Mesothelial cell of epicardium (in vitro differentiated cells): ENCODE measurements at regions not wholly inside any gene's neighbourhood (a gene's known extent, or its start where the extent isn't known, plus 50 kb on each side); places are given as distances from the start of the nearest gene placed in this dataset.

Experiments
- DNase-seq, 2 experiments: peaks; one replicate each; pipeline ENCODE4 v3.0.0; 2021; ENCODE audit warnings: low spot score in 2 of 2; ENCODE audit not compliant: unreplicated experiment in 2 of 2
- H3K27ac Mint-ChIP-seq: 2 replicates; pipeline ENCODE4 v1.8.0; 2021; ENCODE audit warnings: mixed read lengths
- H3K27me3 Mint-ChIP-seq: 2 replicates; pipeline ENCODE4 v1.8.0; 2021; ENCODE audit warnings: low read depth, mixed read lengths
- H3K36me3 Mint-ChIP-seq: 2 replicates; pipeline ENCODE4 v1.8.0; 2021; ENCODE audit warnings: mixed read lengths
- H3K4me1 Mint-ChIP-seq: 2 replicates; pipeline ENCODE4 v1.8.0; 2021; ENCODE audit warnings: mixed read lengths
- H3K4me3 Mint-ChIP-seq: 2 replicates; pipeline ENCODE4 v1.8.0; 2021; ENCODE audit warnings: mild to moderate bottlenecking, moderate library complexity, mixed read lengths
- H3K9me3 Mint-ChIP-seq: 2 replicates; pipeline ENCODE4 v1.8.0; 2021; ENCODE audit warnings: mixed read lengths
- TF ChIP-seq, protein P1 (sequence below): fragments of 200-600 bp; sonication (generic); IDR thresholded peaks from one replicate; pipeline ENCODE4 v1.5.0; 2021; ENCODE audit warnings: antibody characterized with exemption; ENCODE audit not compliant: unreplicated experiment

DNA sequence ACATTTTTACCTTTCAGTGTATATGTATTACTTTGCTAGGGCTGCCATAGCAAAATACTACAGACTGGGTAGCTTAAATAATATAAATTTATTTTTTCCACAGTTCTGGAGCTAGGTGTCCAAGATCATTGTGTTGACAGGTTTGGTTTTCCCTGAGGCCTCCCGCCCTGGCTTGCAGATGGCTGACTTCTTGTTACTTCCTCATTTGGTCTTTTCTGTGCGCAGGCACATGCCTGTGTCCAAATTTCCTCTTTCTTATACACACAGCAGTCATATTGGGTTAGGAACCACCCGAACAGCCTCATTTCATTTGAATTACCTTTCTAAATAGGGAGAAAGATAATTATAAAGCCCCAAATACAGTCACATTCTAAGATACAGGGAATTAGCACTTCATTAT, 521.6 kb upstream of the SORCS1 start:
- TF ChIP-seq, protein P1, sequence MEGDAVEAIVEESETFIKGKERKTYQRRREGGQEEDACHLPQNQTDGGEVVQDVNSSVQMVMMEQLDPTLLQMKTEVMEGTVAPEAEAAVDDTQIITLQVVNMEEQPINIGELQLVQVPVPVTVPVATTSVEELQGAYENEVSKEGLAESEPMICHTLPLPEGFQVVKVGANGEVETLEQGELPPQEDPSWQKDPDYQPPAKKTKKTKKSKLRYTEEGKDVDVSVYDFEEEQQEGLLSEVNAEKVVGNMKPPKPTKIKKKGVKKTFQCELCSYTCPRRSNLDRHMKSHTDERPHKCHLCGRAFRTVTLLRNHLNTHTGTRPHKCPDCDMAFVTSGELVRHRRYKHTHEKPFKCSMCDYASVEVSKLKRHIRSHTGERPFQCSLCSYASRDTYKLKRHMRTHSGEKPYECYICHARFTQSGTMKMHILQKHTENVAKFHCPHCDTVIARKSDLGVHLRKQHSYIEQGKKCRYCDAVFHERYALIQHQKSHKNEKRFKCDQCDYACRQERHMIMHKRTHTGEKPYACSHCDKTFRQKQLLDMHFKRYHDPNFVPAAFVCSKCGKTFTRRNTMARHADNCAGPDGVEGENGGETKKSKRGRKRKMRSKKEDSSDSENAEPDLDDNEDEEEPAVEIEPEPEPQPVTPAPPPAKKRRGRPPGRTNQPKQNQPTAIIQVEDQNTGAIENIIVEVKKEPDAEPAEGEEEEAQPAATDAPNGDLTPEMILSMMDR = no peak
- H3K4me3 Mint-ChIP-seq = no peak overlapping the region
- H3K27ac Mint-ChIP-seq = no peak overlapping the region

DNA sequence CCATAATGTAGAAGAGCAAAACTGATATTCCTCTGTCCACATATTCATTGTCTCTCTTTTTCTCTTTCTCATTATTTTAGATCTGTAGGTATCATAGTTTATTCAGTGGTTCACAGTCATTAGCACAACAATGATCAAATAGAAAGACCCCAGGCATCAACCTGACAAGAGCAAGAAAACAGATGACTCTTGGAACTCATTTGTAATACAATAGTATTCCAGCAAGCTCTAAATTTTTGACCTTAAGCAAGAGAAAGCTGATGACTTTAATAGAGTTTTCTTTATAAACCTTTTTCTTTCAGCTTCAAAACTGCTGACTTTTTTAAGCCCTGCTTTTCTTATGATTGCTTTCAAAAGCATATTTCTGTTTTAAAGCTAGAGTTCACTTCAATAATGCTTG, 507.5 kb upstream of the SORCS1 start:
- no peaks in the 10 kb centered on the region for H3K4me1 Mint-ChIP-seq
- H3K36me3 Mint-ChIP-seq = no peaks in the 10 kb centered on the region
- H3K9me3 Mint-ChIP-seq = no peaks in the 10 kb centered on the region
- TF ChIP-seq, protein P1 = no peak
- no peak for DNase-seq
- H3K4me3 Mint-ChIP-seq = no peak overlapping the region
- peaks cover 3% of the 10 kb centered on the region for H3K27me3 Mint-ChIP-seq
- no peak overlapping the region for H3K27ac Mint-ChIP-seq

More for the DNA sequence above, 521.6 kb upstream of the SORCS1 start:
- Mint-ChIP-seq H3K4me1 (peaks cover 2% of the 10 kb centered on the region), H3K27me3 (no peaks in the 10 kb centered on the region), H3K36me3 (no peaks in the 10 kb centered on the region), H3K9me3 (no peaks in the 10 kb centered on the region)
- no peak for DNase-seq

DNA sequence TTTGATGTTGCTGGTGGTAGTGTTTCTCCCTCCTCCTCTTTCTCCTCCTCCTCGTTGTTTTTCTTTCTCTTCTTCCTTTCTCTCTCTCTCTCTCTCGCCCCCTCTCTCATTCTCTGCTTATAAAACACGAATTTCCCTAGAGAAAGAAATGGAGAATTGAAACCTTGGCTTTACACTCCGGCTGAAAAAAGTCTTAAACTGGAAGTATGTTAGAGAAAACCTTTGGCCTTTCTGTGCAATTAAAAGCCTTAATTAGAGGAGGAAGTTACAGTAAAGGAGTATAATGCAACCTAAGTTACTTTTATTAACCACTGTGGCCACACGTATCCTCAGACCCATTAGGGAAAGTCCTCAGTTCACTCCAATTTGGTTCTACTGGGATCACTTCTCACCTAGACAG, 501.7 kb upstream of the SORCS1 start:
- no peaks in the 10 kb centered on the region for H3K4me1 Mint-ChIP-seq
- no peak overlapping the region for H3K27ac Mint-ChIP-seq
- DNase-seq = no peak
- peaks cover 35% of the 10 kb centered on the region for H3K9me3 Mint-ChIP-seq
- peaks cover 3% of the 10 kb centered on the region for H3K27me3 Mint-ChIP-seq
- H3K4me3 Mint-ChIP-seq = no peak overlapping the region
- TF ChIP-seq, protein P1 = no peak
- H3K36me3 Mint-ChIP-seq = no peaks in the 10 kb centered on the region

DNA sequence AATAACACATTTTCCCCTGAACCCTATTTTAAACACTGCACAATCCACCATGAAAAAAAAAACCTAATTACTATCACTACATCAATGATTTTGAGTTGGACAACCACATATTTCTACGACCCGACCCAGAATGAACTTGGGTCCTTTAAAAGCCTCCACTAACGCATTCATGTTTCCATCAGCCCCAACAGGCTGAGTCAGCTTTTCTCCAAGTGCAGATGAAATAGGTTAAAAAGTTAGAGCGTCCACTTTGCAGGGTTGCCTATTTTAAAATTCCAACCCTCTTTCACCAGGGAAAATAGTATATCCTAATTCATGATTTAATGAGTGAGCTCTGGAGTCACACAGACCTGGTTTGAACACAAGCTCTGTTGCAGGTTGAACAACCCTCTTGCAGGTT, 501.0 kb upstream of the SORCS1 start:
- H3K27me3 Mint-ChIP-seq = peaks cover 3% of the 10 kb centered on the region
- peaks cover 43% of the 10 kb centered on the region for H3K9me3 Mint-ChIP-seq
- H3K36me3 Mint-ChIP-seq = no peaks in the 10 kb centered on the region
- no peaks in the 10 kb centered on the region for H3K4me1 Mint-ChIP-seq
- no peak overlapping the region for H3K4me3 Mint-ChIP-seq
- TF ChIP-seq, protein P1 = no peak
- DNase-seq = no peak
- no peak overlapping the region for H3K27ac Mint-ChIP-seq

DNA sequence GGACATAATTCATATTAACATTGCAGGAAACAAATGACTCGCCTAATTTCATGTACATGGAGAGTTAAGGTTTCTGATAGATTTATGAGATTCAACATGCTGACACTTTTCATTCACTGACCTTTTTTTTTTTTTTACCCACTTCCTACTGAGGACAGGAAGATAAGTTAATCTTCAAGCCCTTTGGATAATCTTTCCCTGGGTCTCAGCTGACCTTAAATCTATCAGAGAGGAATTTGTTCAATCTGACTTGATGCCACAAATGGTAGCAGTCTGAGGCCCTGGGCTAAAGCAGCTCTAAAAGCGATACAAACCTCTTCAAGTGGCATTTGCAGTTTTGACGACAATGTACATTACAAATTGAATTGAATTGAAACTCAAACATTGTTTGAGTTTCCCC, 493.3 kb upstream of the SORCS1 start:
- Mint-ChIP-seq H3K4me1 (no peaks in the 10 kb centered on the region), H3K36me3 (no peaks in the 10 kb centered on the region), H3K27ac (no peak overlapping the region), H3K27me3 (no peaks in the 10 kb centered on the region), H3K4me3 (no peak overlapping the region), H3K9me3 (peaks cover 21% of the 10 kb centered on the region)
- TF ChIP-seq, protein P1 = no peak
- DNase-seq = no peak

DNA sequence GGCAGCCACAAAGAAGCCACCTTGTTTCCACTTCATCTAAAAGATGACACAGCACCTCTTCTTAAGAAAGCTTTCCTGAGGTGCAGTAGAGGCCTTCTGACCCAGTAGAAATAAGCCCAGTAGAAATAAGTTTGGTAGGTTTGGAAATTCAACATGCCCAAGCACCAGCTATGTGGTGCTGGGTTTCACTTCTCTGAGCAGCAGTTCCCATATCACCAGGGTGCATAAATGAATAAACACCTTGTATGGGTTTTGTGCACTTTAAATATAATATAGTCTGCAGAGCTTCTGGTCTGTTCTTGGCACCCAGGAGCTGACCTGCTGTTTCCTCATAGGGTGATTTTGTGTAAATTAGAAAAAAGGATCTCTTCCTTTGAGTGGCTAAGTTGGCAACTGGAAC, 492.4 kb upstream of the SORCS1 start:
- H3K4me1 Mint-ChIP-seq = no peaks in the 10 kb centered on the region
- TF ChIP-seq, protein P1 = no peak
- no peak overlapping the region for H3K27ac Mint-ChIP-seq
- no peaks in the 10 kb centered on the region for H3K27me3 Mint-ChIP-seq
- H3K36me3 Mint-ChIP-seq = no peaks in the 10 kb centered on the region
- peaks cover 18% of the 10 kb centered on the region for H3K9me3 Mint-ChIP-seq
- no peak for DNase-seq
- H3K4me3 Mint-ChIP-seq = no peak overlapping the region
